HCT116 (cell line): ENCODE measurements at regions not wholly inside any gene's neighbourhood (a gene's known extent, or its start where the extent isn't known, plus 50 kb on each side); places are given as distances from the start of the nearest gene placed in this dataset.

Source experiments
- ATAC-seq: fragments of 200-7000 bp; cut with Tn5 transposase; 2 replicates; pipeline ENCODE4 v1.9.1; 2020; ENCODE audit warnings: mild to moderate bottlenecking, moderate library complexity
- BruUV-seq: library from RNA; stranded (reverse); fragments of 400-500 nt; replicated peaks from 2 replicates; lab custom pipeline; 2021; lab: Mats Ljungman, UMichigan
- CTCF ChIA-PET: fragments of 300-600 bp; sonication (Branson Sonifier 250); formaldehyde crosslinking; loops from one replicate; lab custom pipeline; 2021; ENCODE audit warnings: antibody characterized with exemption; lab: Charles Lee
- POLR2A ChIA-PET: fragments of 300-600, 350-600 bp; sonication (Branson Sonifier 250); formaldehyde crosslinking; loops from one replicate; lab custom pipeline; 2021; ENCODE audit warnings: antibody characterized with exemption; lab: Charles Lee
- RAD21 ChIA-PET, 2 experiments: fragments of 300-600 bp; sonication (Branson Sonifier 250); formaldehyde crosslinking; loops; one replicate each; lab custom pipeline; 2023; ENCODE audit warnings: low total read pairs in 2 of 2; ENCODE audit not compliant: uncharacterized antibody in 2 of 2, unreplicated experiment in 2 of 2, low non-redundant PET in 1 of 2; lab: Charles Lee
- DNase-seq: peaks from one replicate; pipeline ENCODE4 v3.0.0-alpha.2; 2010; ENCODE audit warnings: low read depth, low spot score
- H2AFZ ChIP-seq: fragments of 200-600 bp; shearing (Covaris generic), sonication (generic); 2 replicates; pipeline ENCODE4 v1.6.1; 2017; ENCODE audit warnings: low read depth, mixed run types, mixed read lengths, antibody characterized with exemption, low read length; ENCODE audit not compliant: poor library complexity, severe bottlenecking
- H3K27ac ChIP-seq: 2 replicates; pipeline ENCODE4 v1.5.1; 2012; ENCODE audit warnings: low read depth, low read length
- H3K27me3 ChIP-seq: fragments of 200-600 bp; sonication (generic); 2 replicates; pipeline ENCODE4 v1.6.1; 2016; ENCODE audit warnings: mixed run types, low read length, mixed read lengths; ENCODE audit not compliant: insufficient read depth
- H3K36me3 ChIP-seq, 2 experiments: fragments of 200-500 bp in 1 of 2; fragments of 200-600 bp in 1 of 2; sonication (Bioruptor generic) in 1 of 2; sonication (generic) in 1 of 2; 2 replicates each; pipeline versions ENCODE4 v1.5.1 to v1.6.1; 2014 to 2016; ENCODE audit warnings: low read length in 2 of 2, inconsistent platforms in 1 of 2, mixed read lengths in 1 of 2, mixed run types in 1 of 2; ENCODE audit not compliant: insufficient read depth in 2 of 2, control insufficient read depth in 1 of 2
- H3K4me1 ChIP-seq, 2 experiments: fragments of 200-600 bp in 1 of 2; sonication (generic) in 1 of 2; 2 replicates each; pipeline versions ENCODE4 v1.5.1 to v1.6.1; 2012 to 2017; ENCODE audit warnings: low read length in 2 of 2, inconsistent platforms in 1 of 2, mild to moderate bottlenecking in 1 of 2, mixed read lengths in 1 of 2, mixed run types in 1 of 2, moderate library complexity in 1 of 2; ENCODE audit not compliant: insufficient read depth in 2 of 2, control insufficient read depth in 1 of 2
- H3K4me2 ChIP-seq: fragments of 200-600 bp; sonication (generic); 2 replicates; pipeline ENCODE4 v1.6.1; 2017; ENCODE audit warnings: mixed run types, low read length, mixed read lengths
- H3K4me3 ChIP-seq, 2 experiments: fragments of 200-600 bp in 1 of 2; sonication (generic) in 1 of 2; replicated peaks in 1 of 2; 2 replicates each; pipeline ENCODE4 v1.5.1; 2011 to 2016; ENCODE audit warnings: low read length in 2 of 2, control low read depth in 1 of 2, low read depth in 1 of 2, mild to moderate bottlenecking in 1 of 2, mixed read lengths in 1 of 2, mixed run types in 1 of 2
- H3K79me2 ChIP-seq: fragments of 200-600 bp; sonication (generic); 2 replicates; pipeline ENCODE4 v1.6.1; 2017; ENCODE audit warnings: mild to moderate bottlenecking, mixed run types, low read length, moderate library complexity, mixed read lengths; ENCODE audit not compliant: insufficient read depth
- H3K9ac ChIP-seq: fragments of 200-600 bp; sonication (generic); 2 replicates; pipeline ENCODE4 v1.6.1; 2016; ENCODE audit warnings: low read length, mixed read lengths
- H3K9me2 ChIP-seq: fragments of 200-600 bp; sonication (generic), shearing (Covaris generic); 2 replicates; pipeline ENCODE4 v1.6.1; 2017; ENCODE audit warnings: mixed run types, mild to moderate bottlenecking, moderate library complexity; ENCODE audit not compliant: insufficient read depth
- H3K9me3 ChIP-seq, 2 experiments: fragments of 200-500 bp in 1 of 2; fragments of 200-600 bp in 1 of 2; sonication (Bioruptor generic) in 1 of 2; sonication (generic) in 1 of 2; 2 replicates each; pipeline ENCODE4 v1.6.1; 2014 to 2017; ENCODE audit warnings: low read length in 2 of 2, mixed read lengths in 2 of 2, inconsistent platforms in 1 of 2, low read depth in 1 of 2, mild to moderate bottlenecking in 1 of 2, mixed run types in 1 of 2, moderate library complexity in 1 of 2; ENCODE audit not compliant: control insufficient read depth in 1 of 2, insufficient read depth in 1 of 2
- H4K20me1 ChIP-seq: fragments of 200-600 bp; sonication (generic), shearing (Covaris generic); 2 replicates; pipeline ENCODE4 v1.6.1; 2017; ENCODE audit warnings: mixed run types, mild to moderate bottlenecking, moderate library complexity; ENCODE audit not compliant: insufficient read depth
- EZH2 ChIP-seq: fragments of 200-600 bp; sonication (generic); IDR thresholded peaks from 2 replicates; pipeline ENCODE4 v1.6.1; 2017; ENCODE audit warnings: antibody characterized with exemption, mixed run types
- POLR2AphosphoS5 ChIP-seq: IDR thresholded peaks from 2 replicates; pipeline ENCODE4 v1.6.1; 2011; ENCODE audit warnings: mild to moderate bottlenecking, low read depth, low read length, moderate library complexity
- SIN3A ChIP-seq: IDR thresholded peaks from 2 replicates; pipeline ENCODE4 v1.6.1; 2012; ENCODE audit warnings: low read depth
- TCF7L2 ChIP-seq: IDR thresholded peaks from 2 replicates; pipeline ENCODE4 v1.7.0; 2011; ENCODE audit warnings: borderline replicate concordance, inconsistent platforms; ENCODE audit not compliant: insufficient read depth, insufficient read length; ENCODE audit errors: extremely low read depth
- YY1 ChIP-seq: IDR thresholded peaks from 2 replicates; pipeline ENCODE4 v1.6.1; 2011; ENCODE audit warnings: low read length, low read depth, moderate library complexity, mild to moderate bottlenecking; ENCODE audit not compliant: insufficient replicate concordance; ENCODE audit errors: extremely low read depth
- ZNF274 ChIP-seq: fragments of 200-500 bp; sonication (Bioruptor generic); IDR thresholded peaks from 2 replicates; pipeline ENCODE4 v1.6.1; 2014; ENCODE audit warnings: mild to moderate bottlenecking, low read depth, low read length, inconsistent platforms
- intact Hi-C: fragments of 100-400 bp; cut with micrococcal nuclease; formaldehyde crosslinking; loops from 2 replicates; pipeline ENCODE4 v1.10.0; 2022
- TF ChIP-seq, protein P1 (sequence below), 3 experiments: fragments of 200-600 bp in 1 of 3; sonication (generic) in 1 of 3; IDR thresholded peaks in 2 of 3; conservative IDR thresholded peaks in 1 of 3; 2 replicates each; pipeline ENCODE4 v1.5.1; 2012 to 2017; ENCODE audit warnings: low read depth in 2 of 3, low read length in 2 of 3, antibody characterized with exemption in 1 of 3, borderline replicate concordance in 1 of 3, control low read depth in 1 of 3, mild to moderate bottlenecking in 1 of 3, mixed read lengths in 1 of 3, mixed run types in 1 of 3, moderate library complexity in 1 of 3; ENCODE audit not compliant: insufficient read depth in 1 of 3
- TF ChIP-seq, protein P2 (sequence below): IDR thresholded peaks from 2 replicates; pipeline ENCODE4 v1.6.1; 2012
- TF ChIP-seq, protein P3 (sequence below): IDR thresholded peaks from 2 replicates; pipeline ENCODE4 v1.6.1; 2011; ENCODE audit warnings: mild to moderate bottlenecking, low read length, moderate library complexity; ENCODE audit not compliant: insufficient replicate concordance; ENCODE audit errors: extremely low read depth

DNA sequence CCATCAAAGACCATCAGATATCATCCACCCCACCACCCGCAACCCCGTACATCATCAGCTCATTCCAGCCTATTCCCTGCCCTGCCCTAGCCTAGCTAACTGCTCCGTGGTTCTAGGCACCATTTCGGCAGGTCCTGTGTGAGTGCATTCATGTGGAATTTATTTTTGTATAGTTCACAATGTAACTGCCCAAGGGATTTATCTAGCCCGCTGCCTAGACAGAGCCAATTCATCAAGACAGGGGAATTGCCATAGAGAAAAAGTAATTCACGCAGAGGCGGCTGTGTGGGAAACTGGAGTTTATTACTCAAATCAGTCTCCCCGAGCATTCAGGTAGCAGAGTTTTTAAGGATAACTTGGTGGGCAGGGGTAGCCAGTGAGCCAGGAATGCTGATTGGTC is 109.2 kb upstream of the UBL3 start (continued):
- TF ChIP-seq, protein P1, sequence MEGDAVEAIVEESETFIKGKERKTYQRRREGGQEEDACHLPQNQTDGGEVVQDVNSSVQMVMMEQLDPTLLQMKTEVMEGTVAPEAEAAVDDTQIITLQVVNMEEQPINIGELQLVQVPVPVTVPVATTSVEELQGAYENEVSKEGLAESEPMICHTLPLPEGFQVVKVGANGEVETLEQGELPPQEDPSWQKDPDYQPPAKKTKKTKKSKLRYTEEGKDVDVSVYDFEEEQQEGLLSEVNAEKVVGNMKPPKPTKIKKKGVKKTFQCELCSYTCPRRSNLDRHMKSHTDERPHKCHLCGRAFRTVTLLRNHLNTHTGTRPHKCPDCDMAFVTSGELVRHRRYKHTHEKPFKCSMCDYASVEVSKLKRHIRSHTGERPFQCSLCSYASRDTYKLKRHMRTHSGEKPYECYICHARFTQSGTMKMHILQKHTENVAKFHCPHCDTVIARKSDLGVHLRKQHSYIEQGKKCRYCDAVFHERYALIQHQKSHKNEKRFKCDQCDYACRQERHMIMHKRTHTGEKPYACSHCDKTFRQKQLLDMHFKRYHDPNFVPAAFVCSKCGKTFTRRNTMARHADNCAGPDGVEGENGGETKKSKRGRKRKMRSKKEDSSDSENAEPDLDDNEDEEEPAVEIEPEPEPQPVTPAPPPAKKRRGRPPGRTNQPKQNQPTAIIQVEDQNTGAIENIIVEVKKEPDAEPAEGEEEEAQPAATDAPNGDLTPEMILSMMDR (IDR thresholded peaks at IDR 0.05 in 2 of 3, conservative IDR thresholded peaks at IDR 0.05 in 1 of 3; ENCODE audit: borderline replicate concordance in 1 of 3, insufficient read depth in 1 of 3, low read depth in 2 of 3, low read length in 2 of 3): no peak
- TF ChIP-seq ZNF274: no peak

DNA sequence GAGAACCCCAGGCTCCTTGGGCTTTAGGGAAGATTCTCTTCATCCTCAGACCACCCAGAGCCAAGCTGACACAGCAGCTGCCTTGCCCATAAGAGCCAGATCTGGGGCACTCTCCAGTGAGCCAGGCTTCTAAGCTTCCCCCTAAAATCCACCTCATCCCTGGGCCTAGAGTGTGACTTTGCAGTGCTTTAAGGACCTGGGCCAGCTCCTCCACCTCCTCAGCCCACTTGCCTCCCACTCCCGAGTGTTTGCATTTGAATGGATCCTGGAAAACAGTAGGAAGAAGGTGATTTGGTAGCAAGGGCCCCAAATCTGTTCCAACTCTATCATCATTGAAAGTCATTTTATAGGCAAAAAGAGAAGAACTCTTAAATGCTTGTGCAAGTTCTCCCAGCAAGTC is 108.7 kb upstream of the UBL3 start:
- no peaks in the 10 kb centered on the region for H3K79me2 ChIP-seq
- ATAC-seq: no peak
- RAD21 ChIA-PET: no interaction called here
- no peaks in the 10 kb centered on the region for H4K20me1 ChIP-seq
- CTCF ChIA-PET: no interaction called here
- H3K9me2 ChIP-seq: no peaks in the 10 kb centered on the region
- POLR2A ChIA-PET: no interaction called here
- no peaks in the 10 kb centered on the region for H3K36me3 ChIP-seq
- peaks cover 25% of the 10 kb centered on the region; the same call in 1 of the 2 replicates for H3K27me3 ChIP-seq
- no peak overlapping the region for H2AFZ ChIP-seq
- no TSS peak for BruUV-seq
- DNase-seq: no peak
- H3K4me3 ChIP-seq: no peak overlapping the region
- no peak overlapping the region for H3K9ac ChIP-seq
- no peaks in the 10 kb centered on the region for H3K9me3 ChIP-seq
- H3K4me2 ChIP-seq: no peak overlapping the region
- no peaks in the 10 kb centered on the region for H3K4me1 ChIP-seq
- no peak for TF ChIP-seq EZH2
- TF ChIP-seq, protein P2, sequence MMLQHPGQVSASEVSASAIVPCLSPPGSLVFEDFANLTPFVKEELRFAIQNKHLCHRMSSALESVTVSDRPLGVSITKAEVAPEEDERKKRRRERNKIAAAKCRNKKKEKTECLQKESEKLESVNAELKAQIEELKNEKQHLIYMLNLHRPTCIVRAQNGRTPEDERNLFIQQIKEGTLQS: no peak
- intact Hi-C loops: no loop called here
- no peak overlapping the region for H3K27ac ChIP-seq

DNA sequence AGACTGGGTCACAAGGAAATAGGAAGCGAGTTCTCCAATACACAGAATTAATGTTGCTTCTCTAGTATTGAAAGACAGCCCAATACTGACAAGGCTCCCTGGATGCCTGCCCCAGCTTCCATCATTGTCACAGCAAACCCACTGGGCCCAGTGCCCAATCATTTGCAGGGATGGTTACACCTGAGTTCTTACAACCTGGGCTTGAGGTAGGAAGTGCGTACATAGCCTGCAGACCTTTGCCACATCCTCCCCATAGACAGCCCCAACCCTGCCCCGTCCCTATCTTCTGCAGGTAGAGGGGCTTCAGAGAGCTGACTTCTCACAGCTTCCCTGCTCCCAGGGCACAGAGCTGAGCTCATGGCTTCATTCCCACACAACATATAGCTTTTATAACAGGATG is 108.1 kb upstream of the UBL3 start:
- Histone ChIP-seq H3K4me3 (no peak overlapping the region), H3K27me3 (peaks cover 25% of the 10 kb centered on the region; the same call in 1 of the 2 replicates), H3K36me3 (no peaks in the 10 kb centered on the region), H2AFZ (no peak overlapping the region), H3K9me3 (no peaks in the 10 kb centered on the region), H3K79me2 (no peaks in the 10 kb centered on the region), H3K9me2 (no peaks in the 10 kb centered on the region), H3K4me2 (no peak overlapping the region), H3K4me1 (no peaks in the 10 kb centered on the region), H3K27ac (no peak overlapping the region), H3K9ac (no peak overlapping the region), H4K20me1 (no peaks in the 10 kb centered on the region)
- RAD21 ChIA-PET: no interaction called here
- no TSS peak for BruUV-seq
- DNase-seq (no peak), ATAC-seq (no peak)
- POLR2A ChIA-PET: no interaction called here
- intact Hi-C loops: no loop called here
- CTCF ChIA-PET: no interaction called here
- no peak for TF ChIP-seq POLR2AphosphoS5
- no peak for TF ChIP-seq SIN3A
- no peak for TF ChIP-seq TCF7L2
- TF ChIP-seq ZNF274: no peak
- TF ChIP-seq YY1: no peak
- TF ChIP-seq, protein P3, sequence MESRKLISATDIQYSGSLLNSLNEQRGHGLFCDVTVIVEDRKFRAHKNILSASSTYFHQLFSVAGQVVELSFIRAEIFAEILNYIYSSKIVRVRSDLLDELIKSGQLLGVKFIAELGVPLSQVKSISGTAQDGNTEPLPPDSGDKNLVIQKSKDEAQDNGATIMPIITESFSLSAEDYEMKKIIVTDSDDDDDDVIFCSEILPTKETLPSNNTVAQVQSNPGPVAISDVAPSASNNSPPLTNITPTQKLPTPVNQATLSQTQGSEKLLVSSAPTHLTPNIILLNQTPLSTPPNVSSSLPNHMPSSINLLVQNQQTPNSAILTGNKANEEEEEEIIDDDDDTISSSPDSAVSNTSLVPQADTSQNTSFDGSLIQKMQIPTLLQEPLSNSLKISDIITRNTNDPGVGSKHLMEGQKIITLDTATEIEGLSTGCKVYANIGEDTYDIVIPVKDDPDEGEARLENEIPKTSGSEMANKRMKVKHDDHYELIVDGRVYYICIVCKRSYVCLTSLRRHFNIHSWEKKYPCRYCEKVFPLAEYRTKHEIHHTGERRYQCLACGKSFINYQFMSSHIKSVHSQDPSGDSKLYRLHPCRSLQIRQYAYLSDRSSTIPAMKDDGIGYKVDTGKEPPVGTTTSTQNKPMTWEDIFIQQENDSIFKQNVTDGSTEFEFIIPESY: no peak
